GM23248 (cell line): ENCODE measurements at regions not wholly inside any gene's neighbourhood (a gene's known extent, or its start where the extent isn't known, plus 50 kb on each side); places are given as distances from the start of the nearest gene placed in this dataset.

Experiments
- EZH2 ChIP-seq: fragments of 200-600 bp; sonication (generic); IDR thresholded peaks from 2 replicates; pipeline ENCODE4 v1.6.1; 2018; ENCODE audit warnings: antibody characterized with exemption, mild to moderate bottlenecking; ENCODE audit not compliant: insufficient read depth, poor library complexity, severe bottlenecking
- EZH2phosphoT487 ChIP-seq: fragments of 200-600 bp; sonication (generic); IDR thresholded peaks from 2 replicates; pipeline ENCODE4 v1.6.1; 2018; ENCODE audit warnings: antibody characterized with exemption, moderate library complexity, mild to moderate bottlenecking, low read depth; ENCODE audit not compliant: insufficient read depth

GRCh38 chr6:168896321-168896720 lies 357.3 kb downstream of the THBS2 start:
- TF ChIP-seq EZH2 (no peak), EZH2phosphoT487 (no peak)
